ENCODE measurements at regions not wholly inside any gene's neighbourhood (a gene's known extent, or its start where the extent isn't known, plus 50 kb on each side); places are given as distances from the start of the nearest gene placed in this dataset.
A peak's percentile ranks its signal among the peaks of the same experiment; 100 is the strongest.

GRCh38 chr6:164791498-164791897 lies 517.9 kb downstream of the C6orf118 start:
- Histone ChIP-seq H4K8ac (ENCODE audit: low read depth in 2 of 2, low read length in 2 of 2) (no peak overlapping the region), H2BK20ac (ENCODE audit: low read depth, low read length) (no peak overlapping the region), H2AFZ (replicated peaks; ENCODE audit: low read length, poor library complexity) (no peak overlapping the region), H2BK15ac (ENCODE audit: low read depth, low read length) (no peak overlapping the region), H2BK5ac (ENCODE audit: low read depth, low read length, poor library complexity, severe bottlenecking) (no peak overlapping the region), H3K27ac (ENCODE audit: insufficient read depth, low read length) (no peak overlapping the region), H3K14ac (replicated peaks; ENCODE audit: low read depth, low read length) (no peak overlapping the region), H3K79me1 (ENCODE audit: low read depth in 1 of 2, low read length in 2 of 2) (no peaks in the 10 kb centered on the region), H3K9me3 (ENCODE audit: control insufficient read depth, insufficient read depth, low read length) (peaks cover 2% of the 10 kb centered on the region), H4K91ac (ENCODE audit: insufficient read depth, low read depth, low read length) (no peak overlapping the region), H3K4me2 (ENCODE audit: low read depth, low read length) (no peak overlapping the region), H3K4ac (ENCODE audit: low read depth, low read length) (no peak overlapping the region), H3K36me3 (ENCODE audit: control insufficient read depth, insufficient read depth, low read length) (no peaks in the 10 kb centered on the region), H3K9me1 (ENCODE audit: insufficient read depth, low read length) (no peaks in the 10 kb centered on the region), H4K20me1 (ENCODE audit: insufficient read depth, low read length) (no peaks in the 10 kb centered on the region), H3K9ac (ENCODE audit: low read depth, low read length) (no peak overlapping the region), H3K4me3 (ENCODE audit: insufficient read depth, low read depth, low read length) (no peak overlapping the region), H3K4me1 (ENCODE audit: control insufficient read depth, insufficient read depth, low read length) (no peaks in the 10 kb centered on the region), H3K23ac (ENCODE audit: low read depth, low read length) (no peak overlapping the region), H2BK120ac (ENCODE audit: low read depth, low read length) (no peak overlapping the region), H3K56ac (ENCODE audit: extremely low read depth, insufficient read depth, low read length) (no peak overlapping the region), H3K27me3 (ENCODE audit: control insufficient read depth, insufficient read depth, low read length) (no peaks in the 10 kb centered on the region), H2AK5ac (ENCODE audit: low read depth, low read length) (no peak overlapping the region), H3K18ac (ENCODE audit: low read depth, low read length) (no peak overlapping the region), H4K5ac (ENCODE audit: low read depth, low read length) (no peak overlapping the region), H2AK9ac (replicated peaks; ENCODE audit: low read depth, low read length, poor library complexity) (no peak overlapping the region)
- ChIA-PET POLR2A (ENCODE audit: unreplicated experiment) (no interaction called here), CTCF (no interaction called here)
- in situ Hi-C loops (cut with MboI; ENCODE audit: low sequenced_read_pairs) (no loop called here), dilution Hi-C loops (cut with HindIII; ENCODE audit: low sequenced_read_pairs, unreplicated experiment) (no loop called here), intact Hi-C loops (cut with micrococcal nuclease) (no loop called here)
- peak; percentile 51; the same call in 1 of the 2 replicates for TF ChIP-seq MAFK (IDR thresholded peaks at IDR 0.05; ENCODE audit: low read depth, low read length)
- no peak for TF ChIP-seq RAD21 (IDR thresholded peaks at IDR 0.05; ENCODE audit: low read length)
- TF ChIP-seq, protein P1, sequence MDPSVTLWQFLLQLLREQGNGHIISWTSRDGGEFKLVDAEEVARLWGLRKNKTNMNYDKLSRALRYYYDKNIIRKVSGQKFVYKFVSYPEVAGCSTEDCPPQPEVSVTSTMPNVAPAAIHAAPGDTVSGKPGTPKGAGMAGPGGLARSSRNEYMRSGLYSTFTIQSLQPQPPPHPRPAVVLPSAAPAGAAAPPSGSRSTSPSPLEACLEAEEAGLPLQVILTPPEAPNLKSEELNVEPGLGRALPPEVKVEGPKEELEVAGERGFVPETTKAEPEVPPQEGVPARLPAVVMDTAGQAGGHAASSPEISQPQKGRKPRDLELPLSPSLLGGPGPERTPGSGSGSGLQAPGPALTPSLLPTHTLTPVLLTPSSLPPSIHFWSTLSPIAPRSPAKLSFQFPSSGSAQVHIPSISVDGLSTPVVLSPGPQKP (IDR thresholded peaks at IDR 0.05; ENCODE audit: borderline replicate concordance, low read depth, low read length), result no peak
- TF ChIP-seq RFX5 (IDR thresholded peaks at IDR 0.05; ENCODE audit: low read depth, low read length), result no peak
- TF ChIP-seq MXI1 (IDR thresholded peaks at IDR 0.05; ENCODE audit: borderline replicate concordance, low read depth, low read length), result no peak
- ATAC-seq (ENCODE audit: low read depth) (no peak), DNase-seq (no peak)
- no TSS peak for BruUV-seq (replicated peaks)

Data from IMR-90 (cell line).